SK-N-MC (cell line): ENCODE measurements at regions not wholly inside any gene's neighbourhood (a gene's known extent, or its start where the extent isn't known, plus 50 kb on each side); places are given as distances from the start of the nearest gene placed in this dataset.

ENCODE experiments used
- DNase-seq: peaks from one replicate; pipeline ENCODE4 v3.0.0-alpha.2; 2011; ENCODE audit warnings: low read depth, low spot score
- H3K27ac ChIP-seq: fragments of 200-600 bp; sonication (generic); 2 replicates; pipeline ENCODE4 v1.5.1; 2016; ENCODE audit warnings: mixed run types
- H3K36me3 ChIP-seq: fragments of 200-600 bp; sonication (generic); 2 replicates; pipeline ENCODE4 v1.6.1; 2017; ENCODE audit warnings: antibody characterized with exemption, low read length, mixed read lengths; ENCODE audit not compliant: insufficient read depth
- H3K4me3 ChIP-seq: fragments of 200-600 bp; sonication (generic); 2 replicates; pipeline ENCODE4 v1.5.1; 2016
- H3K9ac ChIP-seq: fragments of 200-600 bp; sonication (generic); 2 replicates; pipeline ENCODE4 v1.8.0; 2017; ENCODE audit warnings: mixed run types, mixed read lengths; ENCODE audit not compliant: insufficient read length
- H3K9me3 ChIP-seq: fragments of 200-600 bp; sonication (generic); 2 replicates; pipeline ENCODE4 v1.6.1; 2017; ENCODE audit warnings: low read depth, mild to moderate bottlenecking, antibody characterized with exemption, low read length, moderate library complexity, mixed read lengths
- EZH2 ChIP-seq: fragments of 200-600 bp; sonication (generic); IDR thresholded peaks from one replicate; pipeline ENCODE4 v1.6.1; 2017; ENCODE audit warnings: antibody characterized with exemption
- FOXP2 ChIP-seq: optimal IDR thresholded peaks from 2 replicates; pipeline ENCODE3; 2011; ENCODE audit warnings: mild to moderate bottlenecking, moderate library complexity; ENCODE audit not compliant: insufficient read depth; ENCODE audit errors: extremely low read length, control extremely low read depth
- POLR2AphosphoS5 ChIP-seq: IDR thresholded peaks from 2 replicates; pipeline ENCODE4 v1.6.1; 2012; ENCODE audit warnings: mild to moderate bottlenecking, low read depth, low read length, borderline replicate concordance

- no peak overlapping the region for H3K27ac ChIP-seq
- no peak overlapping the region for H3K4me3 ChIP-seq
- no peak for DNase-seq
- H3K9ac ChIP-seq = no peak overlapping the region
- no peaks in the 10 kb centered on the region for H3K36me3 ChIP-seq
- TF ChIP-seq POLR2AphosphoS5 (no peak), FOXP2 (no peak), EZH2 (no peak)
- H3K9me3 ChIP-seq = no peaks in the 10 kb centered on the region
Measured at GRCh38 chr11:42315267-42315666, 855.8 kb upstream of the LRRC4C start.

GRCh38 chr11:42315846-42316245 is 856.4 kb upstream of the LRRC4C start:
- H3K27ac ChIP-seq = no peak overlapping the region
- no peak for TF ChIP-seq EZH2
- TF ChIP-seq FOXP2 = no peak
- DNase-seq = no peak
- no peaks in the 10 kb centered on the region for H3K36me3 ChIP-seq
- H3K9ac ChIP-seq = no peak overlapping the region
- no peak overlapping the region for H3K4me3 ChIP-seq
- H3K9me3 ChIP-seq = no peaks in the 10 kb centered on the region

- Histone ChIP-seq H3K9ac (no peak overlapping the region), H3K27ac (no peak overlapping the region), H3K9me3 (no peaks in the 10 kb centered on the region), H3K36me3 (no peaks in the 10 kb centered on the region), H3K4me3 (no peak overlapping the region)
- TF ChIP-seq FOXP2 = no peak
- no peak for TF ChIP-seq EZH2
- TF ChIP-seq POLR2AphosphoS5 = no peak
- DNase-seq = no peak
Measured at GRCh38 chr11:42319921-42320320, 860.5 kb upstream of the LRRC4C start.

GRCh38 chr11:42329929-42330565 is 870.6 kb upstream of the LRRC4C start:
- no peak for TF ChIP-seq EZH2
- TF ChIP-seq POLR2AphosphoS5 = no peak
- no peak for TF ChIP-seq FOXP2

GRCh38 chr11:42337786-42338455 is 878.5 kb upstream of the LRRC4C start:
- no peaks in the 10 kb centered on the region for H3K36me3 ChIP-seq
- no peak overlapping the region for H3K4me3 ChIP-seq
- no peaks in the 10 kb centered on the region for H3K9me3 ChIP-seq
- no peak for DNase-seq
- no peak overlapping the region for H3K27ac ChIP-seq
- H3K9ac ChIP-seq = no peak overlapping the region
- TF ChIP-seq FOXP2 (no peak), POLR2AphosphoS5 (no peak), EZH2 (no peak)

More at GRCh38 chr11:42329929-42330565, 870.6 kb upstream of the LRRC4C start:
- no peaks in the 10 kb centered on the region for H3K36me3 ChIP-seq
- no peak overlapping the region for H3K27ac ChIP-seq
- H3K9ac ChIP-seq = no peak overlapping the region
- H3K4me3 ChIP-seq = no peak overlapping the region
- no peak for DNase-seq
- H3K9me3 ChIP-seq = no peaks in the 10 kb centered on the region

GRCh38 chr11:42344204-42344792 is 884.8 kb upstream of the LRRC4C start:
- no peaks in the 10 kb centered on the region for H3K9me3 ChIP-seq
- no peaks in the 10 kb centered on the region for H3K36me3 ChIP-seq
- H3K9ac ChIP-seq = no peak overlapping the region
- no peak for TF ChIP-seq EZH2
- no peak for TF ChIP-seq FOXP2
- TF ChIP-seq POLR2AphosphoS5 = no peak
- no peak for DNase-seq
- H3K27ac ChIP-seq = no peak overlapping the region
- no peak overlapping the region for H3K4me3 ChIP-seq

- no peak for TF ChIP-seq FOXP2
- no peak for TF ChIP-seq POLR2AphosphoS5
Measured at GRCh38 chr11:42345933-42346332, 886.5 kb upstream of the LRRC4C start.

GRCh38 chr11:42363701-42364100 is 904.2 kb upstream of the LRRC4C start:
- no peak overlapping the region for H3K27ac ChIP-seq
- no peaks in the 10 kb centered on the region for H3K36me3 ChIP-seq
- no peak for TF ChIP-seq POLR2AphosphoS5
- TF ChIP-seq FOXP2 = no peak
- no peak for TF ChIP-seq EZH2
- no peak overlapping the region for H3K9ac ChIP-seq
- H3K9me3 ChIP-seq = no peaks in the 10 kb centered on the region
- DNase-seq = no peak
- no peak overlapping the region for H3K4me3 ChIP-seq

More at GRCh38 chr11:42345933-42346332, 886.5 kb upstream of the LRRC4C start:
- Histone ChIP-seq H3K9ac (no peak overlapping the region), H3K27ac (no peak overlapping the region), H3K36me3 (no peaks in the 10 kb centered on the region), H3K9me3 (no peaks in the 10 kb centered on the region), H3K4me3 (no peak overlapping the region)
- no peak for DNase-seq
